HepG2 (cell line): ENCODE measurements at regions not wholly inside any gene's neighbourhood (a gene's known extent, or its start where the extent isn't known, plus 50 kb on each side); places are given as distances from the start of the nearest gene placed in this dataset.

Experiments used
- ATAC-seq: fragments of 200-7000 bp; cut with Tn5 transposase; 3 replicates; pipeline ENCODE4 v1.9.1; 2020; ENCODE audit warnings: mild to moderate bottlenecking, moderate library complexity
- BruUV-seq: library from RNA; stranded (reverse); fragments of 400-500 nt; replicated peaks from 2 replicates; lab custom pipeline; 2021; lab: Mats Ljungman, UMichigan
- CTCF ChIA-PET: fragments of 300-600 bp; formaldehyde crosslinking; extraction: SDS; loops from one replicate; lab custom pipeline; 2021; ENCODE audit warnings: low total read pairs, inconsistent platforms, low intra/inter-chr PET ratio; lab: Yijun Ruan, JAX
- POLR2A ChIA-PET: fragments of 350-600 bp; sonication (Branson Sonifier 250); formaldehyde crosslinking; loops from one replicate; lab custom pipeline; 2020; ENCODE audit warnings: antibody characterized with exemption, inconsistent platforms; lab: Yijun Ruan, JAX
- DNase-seq: peaks from one replicate; pipeline ENCODE4 v3.0.0-alpha.2; 2015; ENCODE audit warnings: low spot score
- FAIRE-seq: peaks from 3 replicates; lab custom pipeline; 2011; peaks lifted over from hg19 to GRCh38; lab: Jason Lieb, UNC
- H2AFZ ChIP-seq: one replicate; pipeline ENCODE4 v1.6.1; 2011; ENCODE audit warnings: low read length, inconsistent platforms
- H3K27ac ChIP-seq: fragments of 300-600 bp; 3 replicates; pipeline ENCODE4 v1.8.0; 2011; ENCODE audit warnings: mixed run types, mild to moderate bottlenecking, mixed read lengths, low read length, inconsistent platforms; ENCODE audit not compliant: insufficient read depth; ENCODE audit errors: extremely low read length
- H3K27me3 ChIP-seq, 2 experiments: fragments of 200-600 bp in 1 of 2; 2 replicates in 1 of 2; 3 replicates in 1 of 2; pipeline versions ENCODE4 v1.6.0 to v1.8.0; 2011; ENCODE audit warnings: low read length in 2 of 2, mild to moderate bottlenecking in 2 of 2, moderate library complexity in 2 of 2, inconsistent platforms in 1 of 2; ENCODE audit not compliant: insufficient read depth in 2 of 2, control insufficient read depth in 1 of 2
- H3K36me3 ChIP-seq, 2 experiments: fragments of 200-600 bp in 1 of 2; replicated peaks in 1 of 2; 2 replicates in 1 of 2; 3 replicates in 1 of 2; pipeline versions ENCODE4 v1.5.1 to v1.8.0; 2011; ENCODE audit warnings: low read length in 2 of 2, inconsistent platforms in 1 of 2; ENCODE audit not compliant: insufficient read depth in 2 of 2, control insufficient read depth in 1 of 2
- H3K4me1 ChIP-seq: 2 replicates; pipeline ENCODE4 v1.5.1; 2012; ENCODE audit warnings: low read length, inconsistent platforms; ENCODE audit not compliant: insufficient read depth
- H3K4me2 ChIP-seq: 2 replicates; pipeline ENCODE4 v1.6.0; 2011; ENCODE audit warnings: low read depth, low read length, inconsistent platforms
- H3K4me3 ChIP-seq, 3 experiments: fragments of 200-600 bp in 1 of 3; sonication (generic), shearing (Covaris generic) in 1 of 3; replicated peaks in 1 of 3; 2 replicates each; pipeline ENCODE4 v1.5.1; 2011 to 2016; ENCODE audit warnings: low read length in 3 of 3, inconsistent platforms in 2 of 3, low read depth in 2 of 3, mild to moderate bottlenecking in 2 of 3, control low read depth in 1 of 3, mixed read lengths in 1 of 3; ENCODE audit not compliant: insufficient read depth in 1 of 3
- H3K79me2 ChIP-seq: one replicate; pipeline ENCODE4 v1.6.1; 2011; ENCODE audit warnings: low read length, inconsistent platforms; ENCODE audit not compliant: insufficient read depth
- H3K9ac ChIP-seq: 2 replicates; pipeline ENCODE4 v1.6.0; 2011; ENCODE audit warnings: mild to moderate bottlenecking, low read depth, low read length, inconsistent platforms; ENCODE audit not compliant: insufficient read depth
- H3K9me3 ChIP-seq: 2 replicates; pipeline ENCODE4 v1.5.1; 2012; ENCODE audit warnings: mild to moderate bottlenecking, low read length
- H4K20me1 ChIP-seq: 2 replicates; pipeline ENCODE4 v1.6.0; 2011; ENCODE audit warnings: inconsistent platforms, mild to moderate bottlenecking, low read length, moderate library complexity; ENCODE audit not compliant: insufficient read depth
- AGO1 ChIP-seq: fragments of 200-400 bp; formaldehyde crosslinking; IDR thresholded peaks from 2 replicates; pipeline ENCODE4 v1.6.1; 2017; ENCODE audit warnings: mild to moderate bottlenecking, low read depth, low read length, moderate library complexity; ENCODE audit not compliant: poor library complexity, severe bottlenecking
- FOSL2 ChIP-seq: sonication (generic); formaldehyde crosslinking; IDR thresholded peaks from 2 replicates; pipeline ENCODE4 v1.4.0; 2020; ENCODE audit warnings: missing genetic modification reagents
- GZF1 ChIP-seq: sonication (generic); formaldehyde crosslinking; IDR thresholded peaks from 2 replicates; pipeline ENCODE4 v1.5.1; 2020; ENCODE audit warnings: mild to moderate bottlenecking, missing genetic modification reagents
- KDM4B ChIP-seq: sonication (generic); formaldehyde crosslinking; IDR thresholded peaks from 2 replicates; pipeline ENCODE4 v1.4.0; 2020; ENCODE audit warnings: missing genetic modification reagents
- SOX6 ChIP-seq, 2 experiments: fragments of 450-650 bp in 1 of 2; sonication (generic) in 1 of 2; formaldehyde crosslinking in 1 of 2; IDR thresholded peaks; 2 replicates each; pipeline versions ENCODE4 v1.4.0 to v1.6.1; 2017 to 2020; ENCODE audit warnings: antibody characterized with exemption in 1 of 2, mild to moderate bottlenecking in 1 of 2, missing genetic modification reagents in 1 of 2
- YEATS2 ChIP-seq: sonication (generic); formaldehyde crosslinking; IDR thresholded peaks from 2 replicates; pipeline ENCODE4 v1.4.0; 2020; ENCODE audit warnings: missing genetic modification reagents, borderline replicate concordance
- ZBTB39 ChIP-seq: sonication (generic); formaldehyde crosslinking; IDR thresholded peaks from 2 replicates; pipeline ENCODE4 v1.5.0; 2020; ENCODE audit warnings: missing genetic modification reagents
- ZMYM4 ChIP-seq: sonication (generic); formaldehyde crosslinking; IDR thresholded peaks from 2 replicates; pipeline ENCODE4 v1.8.1; 2023; ENCODE audit warnings: mild to moderate bottlenecking, missing genetic modification reagents
- ZNF704 ChIP-seq: sonication (generic); formaldehyde crosslinking; IDR thresholded peaks from 2 replicates; pipeline ENCODE4 v1.8.1; 2023; ENCODE audit warnings: mild to moderate bottlenecking, inconsistent platforms, moderate library complexity, missing genetic modification reagents, borderline replicate concordance
- ZNF781 ChIP-seq: sonication (generic); formaldehyde crosslinking; IDR thresholded peaks from 2 replicates; pipeline ENCODE4 v1.5.1; 2020; ENCODE audit warnings: borderline replicate concordance, mild to moderate bottlenecking, missing genetic modification reagents; ENCODE audit errors: not compliant biosample characterization
- WGBS: methylation state at CpG from one replicate; pipeline ENCODE4 v1.1.6; 2017; ENCODE audit warnings: low lambda C conversion rate; 5-methylcytosine and 5-hydroxymethylcytosine counted together
- in situ Hi-C: cut with HindIII; loops from 2 replicates; pipeline ENCODE4 v1.10.0; 2017; ENCODE audit warnings: low pct_unique_long_range_greater_than_20kb; ENCODE audit not compliant: extremely low pct_ligation_motif_present
- intact Hi-C: fragments of 100-400 bp; cut with micrococcal nuclease; formaldehyde crosslinking; loops from one replicate; pipeline ENCODE4 v1.10.0; 2022; ENCODE audit not compliant: unreplicated experiment
- TF ChIP-seq, protein P1 (sequence below): sonication (generic); formaldehyde crosslinking; IDR thresholded peaks from 2 replicates; pipeline ENCODE4 v1.4.0; 2020; ENCODE audit warnings: missing genetic modification reagents
- TF ChIP-seq, protein P2 (sequence below): sonication (generic); formaldehyde crosslinking; IDR thresholded peaks from 2 replicates; pipeline ENCODE4 v1.8.1; 2023; ENCODE audit warnings: mild to moderate bottlenecking, missing genetic modification reagents, borderline replicate concordance
- TF ChIP-seq, protein P3 (sequence below): sonication (generic); formaldehyde crosslinking; IDR thresholded peaks from 2 replicates; pipeline ENCODE4 v1.4.0; 2020; ENCODE audit warnings: missing genetic modification reagents

DNA sequence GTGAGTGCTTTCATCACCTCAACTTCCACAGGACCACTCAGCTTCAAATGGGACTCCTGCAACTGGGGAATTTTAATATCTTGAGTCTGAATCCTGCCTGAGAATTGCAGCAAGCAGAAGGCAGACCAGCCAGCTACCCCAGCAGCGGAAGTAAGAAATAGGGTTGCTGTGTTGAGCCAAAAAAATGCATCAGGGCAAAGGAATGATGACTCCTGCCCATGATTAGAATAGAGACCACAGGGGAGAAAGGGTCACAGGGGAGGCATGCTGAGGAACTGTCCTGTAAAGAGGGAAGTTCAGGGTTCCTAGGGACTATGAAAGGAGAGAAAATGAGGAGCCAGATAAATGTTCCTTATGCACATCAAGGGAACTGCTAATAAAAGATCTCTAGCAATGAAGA, 370.2 kb downstream of the KCTD12 start (continued):
- TF ChIP-seq, protein P1, sequence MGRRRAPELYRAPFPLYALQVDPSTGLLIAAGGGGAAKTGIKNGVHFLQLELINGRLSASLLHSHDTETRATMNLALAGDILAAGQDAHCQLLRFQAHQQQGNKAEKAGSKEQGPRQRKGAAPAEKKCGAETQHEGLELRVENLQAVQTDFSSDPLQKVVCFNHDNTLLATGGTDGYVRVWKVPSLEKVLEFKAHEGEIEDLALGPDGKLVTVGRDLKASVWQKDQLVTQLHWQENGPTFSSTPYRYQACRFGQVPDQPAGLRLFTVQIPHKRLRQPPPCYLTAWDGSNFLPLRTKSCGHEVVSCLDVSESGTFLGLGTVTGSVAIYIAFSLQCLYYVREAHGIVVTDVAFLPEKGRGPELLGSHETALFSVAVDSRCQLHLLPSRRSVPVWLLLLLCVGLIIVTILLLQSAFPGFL (CRISPR knock-in tag) = no peak
- no peak for TF ChIP-seq GZF1 (CRISPR knock-in tag)
- TF ChIP-seq, protein P2, sequence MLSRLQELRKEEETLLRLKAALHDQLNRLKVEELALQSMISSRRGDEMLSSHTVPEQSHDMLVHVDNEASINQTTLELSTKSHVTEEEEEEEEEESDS = no peak

DNA sequence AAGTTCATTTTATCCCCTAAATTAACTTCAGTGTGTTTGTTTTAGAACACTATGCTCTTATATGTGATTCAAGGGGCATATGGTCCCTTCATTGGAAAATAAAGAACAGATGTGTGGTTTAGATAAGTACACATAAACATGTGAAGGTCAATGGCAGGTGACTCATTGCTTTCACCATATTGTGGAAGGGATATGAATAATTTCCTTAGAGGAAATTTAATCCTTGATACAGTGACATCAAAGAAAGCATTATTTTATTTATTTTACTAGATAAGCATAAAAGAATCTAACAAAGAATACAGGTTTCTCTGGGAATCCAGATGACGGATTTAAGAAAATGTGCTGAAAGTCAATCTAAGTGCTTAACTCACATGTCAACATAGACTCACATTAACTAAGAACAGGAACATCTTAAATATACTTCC, 373.5 kb downstream of the KCTD12 start:
- Histone ChIP-seq H4K20me1 (no peaks in the 10 kb centered on the region), H3K4me1 (no peaks in the 10 kb centered on the region), H3K27me3 (no peaks in the 10 kb centered on the region; a peak in 1 of 5 replicates), H3K4me2 (no peak overlapping the region), H3K9me3 (no peaks in the 10 kb centered on the region), H3K9ac (no peak overlapping the region), H3K36me3 (no peaks in the 10 kb centered on the region), H3K27ac (no peak overlapping the region), H3K79me2 (no peaks in the 10 kb centered on the region), H3K4me3 (no peak overlapping the region), H2AFZ (no peak overlapping the region)
- POLR2A ChIA-PET = no interaction called here
- WGBS = 41% methylated on average over 1 of the region's 1 CpG
- intact Hi-C loops = no loop called here
- DNase-seq (no peak), ATAC-seq (no peak), FAIRE-seq (no peak)
- CTCF ChIA-PET = no interaction called here
- TF ChIP-seq AGO1 = no peak
- TF ChIP-seq ZNF781 (CRISPR knock-in tag) = no peak
- TF ChIP-seq ZNF704 (CRISPR knock-in tag) = no peak
- no peak for TF ChIP-seq ZMYM4 (CRISPR knock-in tag)
- TF ChIP-seq ZBTB39 (CRISPR knock-in tag) = no peak
- no peak for TF ChIP-seq SOX6 (IDR thresholded peaks at IDR 0.05)
- no peak for TF ChIP-seq SOX6 (CRISPR knock-in tag; IDR thresholded peaks at IDR 0.05)
- no peak for TF ChIP-seq FOSL2 (CRISPR knock-in tag)
- no peak for TF ChIP-seq KDM4B (CRISPR knock-in tag)
- TF ChIP-seq, protein P3, sequence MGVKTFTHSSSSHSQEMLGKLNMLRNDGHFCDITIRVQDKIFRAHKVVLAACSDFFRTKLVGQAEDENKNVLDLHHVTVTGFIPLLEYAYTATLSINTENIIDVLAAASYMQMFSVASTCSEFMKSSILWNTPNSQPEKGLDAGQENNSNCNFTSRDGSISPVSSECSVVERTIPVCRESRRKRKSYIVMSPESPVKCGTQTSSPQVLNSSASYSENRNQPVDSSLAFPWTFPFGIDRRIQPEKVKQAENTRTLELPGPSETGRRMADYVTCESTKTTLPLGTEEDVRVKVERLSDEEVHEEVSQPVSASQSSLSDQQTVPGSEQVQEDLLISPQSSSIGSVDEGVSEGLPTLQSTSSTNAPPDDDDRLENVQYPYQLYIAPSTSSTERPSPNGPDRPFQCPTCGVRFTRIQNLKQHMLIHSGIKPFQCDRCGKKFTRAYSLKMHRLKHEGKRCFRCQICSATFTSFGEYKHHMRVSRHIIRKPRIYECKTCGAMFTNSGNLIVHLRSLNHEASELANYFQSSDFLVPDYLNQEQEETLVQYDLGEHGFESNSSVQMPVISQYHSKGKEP = no peak
- no peak for TF ChIP-seq YEATS2 (CRISPR knock-in tag)
- in situ Hi-C loops = no loop called here
- BruUV-seq = no TSS peak
